Muscle layer of duodenum (tissue), 2 donors: ENCODE measurements at regions not wholly inside any gene's neighbourhood (a gene's known extent, or its start where the extent isn't known, plus 50 kb on each side); places are given as distances from the start of the nearest gene placed in this dataset.
"Not testable (repeated sequence)": the region's sequence is repeated elsewhere in the genome, so short reads cannot be mapped to it uniquely, and the experiment has no call there.

Source experiments
- H3K27ac ChIP-seq: one replicate; pipeline ENCODE4 v1.7.0; 2013; ENCODE audit warnings: mild to moderate bottlenecking, low read length
- H3K27me3 ChIP-seq: one replicate; pipeline ENCODE4 v1.7.0; 2013; ENCODE audit warnings: low read depth, mild to moderate bottlenecking, control low read depth, low read length
- H3K36me3 ChIP-seq, 2 donors: one replicate each; pipeline ENCODE4 v1.7.0; 2013; ENCODE audit warnings: low read length in 2 of 2, control low read depth in 1 of 2, mild to moderate bottlenecking in 1 of 2; ENCODE audit not compliant: insufficient read depth in 2 of 2, control insufficient read depth in 1 of 2
- H3K4me1 ChIP-seq, 2 donors: one replicate each; pipeline ENCODE4 v1.7.0; 2013; ENCODE audit warnings: low read length in 2 of 2, mild to moderate bottlenecking in 2 of 2, control low read depth in 1 of 2, moderate library complexity in 1 of 2; ENCODE audit not compliant: insufficient read depth in 2 of 2, control insufficient read depth in 1 of 2
- H3K4me3 ChIP-seq, 2 donors: one replicate each; pipeline ENCODE4 v1.7.0; 2013; ENCODE audit warnings: low read length in 2 of 2, low read depth in 1 of 2, mild to moderate bottlenecking in 1 of 2
- H3K9me3 ChIP-seq, 2 donors: one replicate each; pipeline ENCODE4 v1.7.0; 2013; ENCODE audit warnings: low read length in 2 of 2, control low read depth in 1 of 2, mild to moderate bottlenecking in 1 of 2; ENCODE audit not compliant: control insufficient read depth in 1 of 2
- donor health status: healthy.

DNA sequence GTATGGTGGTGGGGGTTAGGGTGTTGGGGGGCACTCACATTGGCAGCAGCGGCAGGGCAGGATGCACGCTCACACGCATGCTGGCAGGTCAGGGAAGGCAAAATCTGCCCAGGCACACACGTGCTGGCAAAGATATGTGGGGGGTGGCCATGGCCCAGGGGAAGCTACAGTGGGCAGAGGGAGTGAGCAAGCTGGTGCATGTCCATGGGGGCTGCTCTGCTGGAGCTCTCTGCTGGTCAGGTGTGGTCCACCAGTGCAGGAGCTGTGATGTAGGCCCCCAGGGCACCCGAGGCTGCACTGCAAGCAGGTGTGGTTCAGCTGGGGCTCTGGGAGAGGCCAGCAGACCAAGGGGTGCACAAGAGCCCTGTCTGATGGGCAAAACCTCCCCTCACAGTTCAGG, 491.5 kb upstream of the TNP1 start:
- Histone ChIP-seq H3K4me1 (no peaks in the 10 kb centered on the region), H3K27ac (no peak overlapping the region), H3K36me3 (no peaks in the 10 kb centered on the region), H3K9me3 (no peaks in the 10 kb centered on the region), H3K27me3 (no peaks in the 10 kb centered on the region), H3K4me3 (no peak overlapping the region)

DNA sequence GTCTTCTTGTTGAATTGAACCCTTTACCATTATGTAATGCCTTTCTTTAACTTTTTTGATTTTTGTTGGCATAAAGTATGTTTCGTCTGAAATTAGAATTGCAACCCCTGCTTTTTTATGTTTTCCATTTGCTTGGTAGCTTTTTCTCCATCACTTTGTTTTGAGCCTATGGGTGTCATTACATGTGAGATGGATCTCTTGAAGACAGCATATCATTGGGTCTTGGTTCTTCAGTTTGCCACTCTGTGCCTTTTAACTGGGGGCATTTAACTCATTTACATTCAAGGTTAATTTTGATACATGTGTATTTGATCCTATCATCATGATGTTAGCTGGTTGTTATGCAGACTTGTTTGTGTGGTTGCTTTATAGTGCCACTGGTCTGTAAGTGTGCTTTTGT, 489.4 kb upstream of the TNP1 start:
- H3K4me3 ChIP-seq = no peak overlapping the region
- no peaks in the 10 kb centered on the region for H3K9me3 ChIP-seq
- H3K4me1 ChIP-seq = no peaks in the 10 kb centered on the region
- H3K27me3 ChIP-seq = no peaks in the 10 kb centered on the region
- no peaks in the 10 kb centered on the region for H3K36me3 ChIP-seq
- H3K27ac ChIP-seq = no peak overlapping the region

DNA sequence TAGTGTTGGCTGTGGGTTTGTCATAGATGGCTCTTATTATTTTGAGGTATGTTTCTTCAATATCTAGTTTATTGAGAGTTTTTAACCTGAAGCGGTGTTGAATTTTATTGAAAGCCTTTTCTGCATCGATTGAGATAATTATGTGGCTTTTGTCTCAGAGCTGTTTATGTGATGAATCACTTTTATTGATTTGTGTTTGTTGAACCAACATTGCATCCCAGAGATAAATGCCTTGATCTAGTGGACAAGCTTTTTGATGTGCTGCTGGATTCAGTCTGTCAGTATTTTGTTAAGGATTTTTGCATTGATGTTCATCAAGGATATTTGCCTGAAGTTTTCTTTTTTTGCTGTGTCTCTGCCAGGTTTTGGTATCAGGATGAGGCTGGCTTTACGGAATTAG, 487.8 kb upstream of the TNP1 start:
- H3K27ac ChIP-seq, H3K4me1 ChIP-seq, H3K27me3 ChIP-seq, H3K36me3 ChIP-seq, H3K4me3 ChIP-seq, H3K9me3 ChIP-seq: not testable (repeated sequence)

DNA sequence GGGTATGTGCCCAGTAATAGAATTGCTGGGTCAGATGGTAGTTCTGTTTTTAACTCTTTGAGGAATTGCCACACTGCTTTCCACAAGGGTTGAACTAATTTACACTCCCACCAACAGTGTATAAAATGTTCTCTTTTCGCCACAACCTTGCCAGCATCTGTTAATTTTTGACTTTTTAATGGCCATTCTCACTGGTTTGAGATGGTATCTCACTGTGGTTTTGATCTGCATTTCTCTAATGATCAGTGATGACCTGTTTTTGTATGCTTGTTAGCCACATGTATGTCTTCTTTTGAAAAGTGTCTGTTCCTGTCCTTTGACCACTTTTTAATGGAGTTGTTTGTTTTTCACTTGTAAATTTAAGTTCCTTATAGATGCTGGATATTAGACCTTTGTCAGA, 486.2 kb upstream of the TNP1 start:
- H3K4me3 ChIP-seq, H3K36me3 ChIP-seq: not testable (repeated sequence)

DNA sequence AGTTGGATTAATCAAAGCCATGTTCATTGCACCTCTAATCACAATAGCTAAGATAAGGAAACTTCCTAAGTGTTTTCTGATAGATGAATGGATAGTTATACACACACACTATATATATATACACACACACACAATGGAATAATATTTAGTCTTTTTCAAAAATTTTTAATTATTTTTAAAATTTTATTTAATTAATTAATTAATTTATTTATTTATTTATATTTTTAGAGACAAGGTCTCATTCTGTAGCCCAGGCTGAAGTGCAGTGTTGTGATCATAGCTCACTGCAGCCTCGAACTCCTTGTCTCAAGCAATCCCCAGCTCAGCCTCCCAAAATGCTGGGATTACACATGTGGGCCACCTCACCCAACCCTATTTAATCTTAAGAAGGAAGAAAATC, 481.0 kb upstream of the TNP1 start:
- Histone ChIP-seq H3K36me3 (no peaks in the 10 kb centered on the region), H3K4me1 (peaks cover 0 to 9% of the 10 kb centered on the region in 2 donors), H3K27me3 (no peaks in the 10 kb centered on the region), H3K4me3 (no peak overlapping the region), H3K27ac (no peak overlapping the region), H3K9me3 (no peaks in the 10 kb centered on the region)

More for the DNA sequence above, 486.2 kb upstream of the TNP1 start:
- not testable (repeated sequence) for H3K27ac ChIP-seq, H3K27me3 ChIP-seq, H3K9me3 ChIP-seq, H3K4me1 ChIP-seq

DNA sequence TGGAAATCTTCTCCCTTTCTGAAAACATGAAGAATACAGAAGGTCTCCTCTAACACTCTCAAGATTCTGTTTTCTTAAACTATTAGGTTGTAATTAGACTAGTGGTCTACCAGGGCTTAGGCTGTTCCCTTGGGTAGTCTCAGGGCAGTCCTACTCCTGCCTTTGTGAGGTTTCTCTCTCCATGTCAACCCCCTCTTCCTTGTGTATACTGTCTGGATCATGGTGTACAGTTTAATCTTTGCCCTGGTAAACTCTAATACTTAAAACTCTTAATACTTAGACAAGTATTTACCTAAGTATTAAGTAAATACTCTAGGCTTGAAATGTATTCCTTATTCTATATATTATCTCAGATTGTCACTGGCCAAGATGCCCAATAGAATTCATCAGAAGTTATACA, 480.3 kb upstream of the TNP1 start:
- H3K27me3 ChIP-seq = no peaks in the 10 kb centered on the region
- no peaks in the 10 kb centered on the region for H3K9me3 ChIP-seq
- no peaks in the 10 kb centered on the region for H3K36me3 ChIP-seq
- no peak overlapping the region for H3K27ac ChIP-seq
- no peak overlapping the region for H3K4me3 ChIP-seq
- peaks cover 0 to 9% of the 10 kb centered on the region in 2 donors for H3K4me1 ChIP-seq

DNA sequence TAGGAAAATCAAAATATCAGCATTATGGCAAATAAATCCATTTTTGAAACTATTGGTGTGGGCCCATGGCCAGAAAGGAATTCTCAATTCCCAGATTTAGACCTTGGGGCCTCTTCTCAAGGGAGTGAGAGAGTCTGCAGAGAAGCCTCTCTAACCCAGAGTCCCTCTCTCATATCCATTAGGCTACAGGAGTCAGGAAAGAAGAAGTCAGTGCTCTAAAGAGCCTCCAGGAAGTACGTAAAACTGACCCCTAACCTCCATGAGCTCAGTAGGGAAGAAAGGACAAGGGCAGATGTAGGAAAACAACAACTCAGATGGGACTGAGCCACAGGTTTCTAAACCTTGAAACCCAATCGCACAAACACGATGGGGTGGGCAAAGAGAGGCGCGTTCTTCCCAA, 479.9 kb upstream of the TNP1 start:
- Histone ChIP-seq H3K36me3 (no peaks in the 10 kb centered on the region), H3K27ac (no peak overlapping the region), H3K27me3 (no peaks in the 10 kb centered on the region), H3K4me1 (peaks cover 0 to 9% of the 10 kb centered on the region in 2 donors), H3K9me3 (no peaks in the 10 kb centered on the region), H3K4me3 (no peak overlapping the region)

DNA sequence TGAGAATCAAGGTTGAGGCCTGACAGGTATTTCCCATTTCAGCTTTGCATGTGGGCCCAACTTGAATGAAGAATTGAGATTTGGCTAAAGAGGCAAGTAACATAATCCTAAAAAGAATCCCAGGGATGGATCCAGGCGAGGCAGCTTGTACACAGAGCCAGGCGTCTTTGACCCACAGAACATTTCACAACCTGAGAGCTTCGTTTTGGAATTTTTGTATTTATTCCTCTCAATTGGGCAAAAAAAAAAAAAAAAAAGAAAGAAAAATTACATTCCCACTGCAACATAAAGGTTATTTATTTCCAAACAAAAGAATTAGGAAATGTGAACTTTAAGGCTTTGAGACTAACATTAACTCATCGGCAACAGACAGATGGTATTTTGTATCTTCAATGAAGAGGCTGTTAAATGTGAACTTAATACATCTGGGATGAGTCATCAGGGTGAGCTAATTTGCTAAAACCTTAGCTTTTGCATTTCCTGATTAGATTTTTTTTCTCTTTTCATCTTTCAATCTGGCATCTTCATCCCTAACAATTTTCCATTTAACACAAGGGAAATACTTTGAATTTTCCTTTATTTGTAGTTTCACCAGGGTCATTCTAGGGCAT, 478.5 kb upstream of the TNP1 start:
- no peaks in the 10 kb centered on the region for H3K36me3 ChIP-seq
- H3K9me3 ChIP-seq = no peaks in the 10 kb centered on the region
- H3K27me3 ChIP-seq = no peaks in the 10 kb centered on the region
- H3K4me1 ChIP-seq = peaks cover 0 to 13% of the 10 kb centered on the region in 2 donors
- H3K4me3 ChIP-seq = no peak overlapping the region
- H3K27ac ChIP-seq = no peak overlapping the region

DNA sequence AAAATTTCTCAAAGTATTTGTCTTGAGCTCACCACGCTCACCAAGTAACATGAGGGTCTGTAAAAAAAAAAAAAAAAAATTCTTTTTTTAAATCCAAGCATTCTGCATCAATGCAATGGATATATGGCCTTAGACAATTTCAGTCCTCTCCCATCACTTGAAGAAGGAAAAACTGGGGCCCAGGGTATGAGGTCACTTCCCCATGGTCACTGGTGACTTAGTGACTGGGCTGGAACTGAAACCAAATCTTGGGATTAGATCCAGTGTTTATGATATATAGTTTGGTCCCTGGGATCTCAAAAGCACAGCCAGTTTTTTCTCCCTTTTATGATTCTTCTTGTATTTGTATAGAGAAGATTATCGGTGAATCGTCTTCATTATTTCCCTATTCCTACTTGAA, 477.9 kb upstream of the TNP1 start:
- H3K4me1 ChIP-seq = peaks cover 0 to 17% of the 10 kb centered on the region in 2 donors
- no peak overlapping the region for H3K27ac ChIP-seq
- no peaks in the 10 kb centered on the region for H3K27me3 ChIP-seq
- no peak overlapping the region for H3K4me3 ChIP-seq
- H3K9me3 ChIP-seq = no peaks in the 10 kb centered on the region
- H3K36me3 ChIP-seq = no peaks in the 10 kb centered on the region

DNA sequence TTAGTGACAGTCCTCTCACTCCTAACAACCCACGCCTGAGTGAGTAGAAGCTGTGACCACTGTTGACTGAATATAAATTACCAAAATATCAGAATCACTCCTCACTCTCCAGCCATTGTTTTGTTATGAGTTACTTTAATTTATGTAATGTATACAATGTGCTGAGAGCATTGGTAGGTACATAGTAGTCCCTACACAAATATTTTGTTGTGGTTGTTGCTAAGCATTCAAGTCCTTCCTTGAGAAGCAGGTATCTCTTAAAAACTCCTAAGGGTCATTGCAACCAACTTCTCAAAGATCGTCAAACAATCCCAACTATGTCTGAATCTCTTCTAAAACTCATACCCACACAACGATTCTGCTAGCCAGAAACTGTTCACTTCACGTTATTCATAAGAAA, 476.8 kb upstream of the TNP1 start:
- peaks cover 0 to 17% of the 10 kb centered on the region in 2 donors for H3K4me1 ChIP-seq
- H3K27me3 ChIP-seq = no peaks in the 10 kb centered on the region
- no peak overlapping the region for H3K4me3 ChIP-seq
- H3K27ac ChIP-seq = no peak overlapping the region
- H3K36me3 ChIP-seq = no peaks in the 10 kb centered on the region
- no peaks in the 10 kb centered on the region for H3K9me3 ChIP-seq

DNA sequence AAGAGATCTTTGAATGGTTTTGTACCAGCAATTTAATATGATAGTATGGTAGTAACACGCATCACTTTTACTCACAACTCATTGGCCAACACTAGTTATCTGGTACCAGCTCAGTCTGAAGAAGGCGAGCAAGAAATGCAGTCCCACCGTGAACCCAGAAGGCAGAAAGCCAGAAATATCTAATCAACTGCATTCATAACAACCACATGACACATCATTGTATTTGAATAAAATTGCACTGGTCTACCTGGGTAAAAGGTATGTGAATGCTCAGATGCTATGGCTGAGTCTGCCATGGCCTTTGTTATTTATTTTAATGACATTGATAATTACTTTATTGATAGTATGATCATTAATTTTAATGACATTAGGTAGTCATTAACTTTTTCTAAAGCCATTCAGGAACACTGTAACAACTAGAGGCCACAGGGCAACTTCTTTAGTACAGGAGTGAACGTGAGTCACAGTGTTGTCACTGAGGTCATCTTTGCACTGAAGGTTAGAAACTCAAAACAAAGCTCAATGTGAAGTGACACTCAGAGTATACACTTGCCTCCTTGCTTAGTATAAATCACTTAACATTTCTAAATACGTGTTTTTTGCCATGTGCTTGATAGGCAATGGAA, 475.6 kb upstream of the TNP1 start:
- Histone ChIP-seq H3K27ac (no peak overlapping the region), H3K27me3 (no peaks in the 10 kb centered on the region), H3K4me3 (no peak overlapping the region), H3K4me1 (peaks cover 0 to 17% of the 10 kb centered on the region in 2 donors), H3K36me3 (no peaks in the 10 kb centered on the region), H3K9me3 (no peaks in the 10 kb centered on the region)

DNA sequence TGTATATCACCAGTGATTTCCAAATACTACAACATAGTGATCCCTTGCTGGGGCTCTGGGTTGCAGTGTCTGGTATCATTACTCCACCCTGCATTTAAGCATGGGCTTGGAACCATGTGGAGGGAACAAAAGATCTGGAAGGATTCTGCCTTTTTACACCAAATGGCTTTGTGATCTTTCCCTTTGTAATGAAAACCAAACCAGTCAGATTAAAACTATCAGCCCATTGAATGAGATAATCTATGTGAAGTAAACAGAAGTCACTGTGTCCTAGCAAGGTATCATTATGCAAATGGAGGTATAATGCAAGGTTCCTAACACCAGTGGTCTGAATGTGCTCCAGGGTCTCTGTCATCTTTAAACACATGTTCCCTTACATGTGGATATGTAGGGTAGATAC, 474.7 kb upstream of the TNP1 start:
- no peaks in the 10 kb centered on the region for H3K27me3 ChIP-seq
- no peaks in the 10 kb centered on the region for H3K9me3 ChIP-seq
- H3K36me3 ChIP-seq = no peaks in the 10 kb centered on the region
- no peak overlapping the region for H3K27ac ChIP-seq
- no peak overlapping the region for H3K4me3 ChIP-seq
- H3K4me1 ChIP-seq = peaks cover under 1 to 23% of the 10 kb centered on the region in 2 donors
